ENCODE measurements at regions not wholly inside any gene's neighbourhood (a gene's known extent, or its start where the extent isn't known, plus 50 kb on each side); places are given as distances from the start of the nearest gene placed in this dataset.
"Not testable (repeated sequence)": the region's sequence is repeated elsewhere in the genome, so short reads cannot be mapped to it uniquely, and the experiment has no call there.

DNA sequence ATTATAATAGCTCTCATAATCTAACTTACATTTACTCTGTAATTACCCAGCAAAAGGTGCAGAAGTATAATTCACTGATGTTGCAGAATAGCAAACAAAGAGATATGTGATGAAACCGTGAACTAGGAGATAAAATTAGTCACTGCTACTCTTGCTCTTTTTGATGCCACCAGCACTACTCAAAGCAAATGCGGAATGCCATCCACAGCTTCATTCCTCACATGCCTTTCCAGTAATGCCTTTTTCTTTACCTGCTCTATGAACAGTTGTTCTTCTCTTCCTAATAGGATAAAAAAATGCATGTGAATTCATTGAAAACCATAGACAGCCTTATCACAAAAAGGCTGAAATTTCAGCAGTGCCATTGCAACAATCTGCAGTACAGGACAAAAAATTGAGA lies 1129.5 kb downstream of the DIAPH3 start:
- DNase-seq, result no peak
- TF ChIP-seq, protein P1, sequence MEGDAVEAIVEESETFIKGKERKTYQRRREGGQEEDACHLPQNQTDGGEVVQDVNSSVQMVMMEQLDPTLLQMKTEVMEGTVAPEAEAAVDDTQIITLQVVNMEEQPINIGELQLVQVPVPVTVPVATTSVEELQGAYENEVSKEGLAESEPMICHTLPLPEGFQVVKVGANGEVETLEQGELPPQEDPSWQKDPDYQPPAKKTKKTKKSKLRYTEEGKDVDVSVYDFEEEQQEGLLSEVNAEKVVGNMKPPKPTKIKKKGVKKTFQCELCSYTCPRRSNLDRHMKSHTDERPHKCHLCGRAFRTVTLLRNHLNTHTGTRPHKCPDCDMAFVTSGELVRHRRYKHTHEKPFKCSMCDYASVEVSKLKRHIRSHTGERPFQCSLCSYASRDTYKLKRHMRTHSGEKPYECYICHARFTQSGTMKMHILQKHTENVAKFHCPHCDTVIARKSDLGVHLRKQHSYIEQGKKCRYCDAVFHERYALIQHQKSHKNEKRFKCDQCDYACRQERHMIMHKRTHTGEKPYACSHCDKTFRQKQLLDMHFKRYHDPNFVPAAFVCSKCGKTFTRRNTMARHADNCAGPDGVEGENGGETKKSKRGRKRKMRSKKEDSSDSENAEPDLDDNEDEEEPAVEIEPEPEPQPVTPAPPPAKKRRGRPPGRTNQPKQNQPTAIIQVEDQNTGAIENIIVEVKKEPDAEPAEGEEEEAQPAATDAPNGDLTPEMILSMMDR (IDR thresholded peaks at IDR 0.05; ENCODE audit: low read depth, low read length), result no peak
- no peak overlapping the region for H3K27ac ChIP-seq
- no peaks in the 10 kb centered on the region for H3K36me3 ChIP-seq
- H3K27me3 ChIP-seq (ENCODE audit: insufficient read depth, low read depth, severe bottlenecking), result no peaks in the 10 kb centered on the region
- H3K4me3 ChIP-seq (ENCODE audit: low read depth, low read length), result no peak overlapping the region
- no peaks in the 10 kb centered on the region for H3K9me3 ChIP-seq (ENCODE audit: severe bottlenecking)

GRCh38 chr13:59038824-59039223 lies 1124.9 kb downstream of the DIAPH3 start:
- Histone ChIP-seq H3K4me3 (ENCODE audit: low read depth, low read length) (no peak overlapping the region), H3K27me3 (ENCODE audit: insufficient read depth, low read depth, severe bottlenecking) (no peaks in the 10 kb centered on the region), H3K27ac (no peak overlapping the region), H3K36me3 (no peaks in the 10 kb centered on the region), H3K9me3 (ENCODE audit: severe bottlenecking) (no peaks in the 10 kb centered on the region)
- TF ChIP-seq, protein P1 (IDR thresholded peaks at IDR 0.05; ENCODE audit: low read depth, low read length), result no peak
- no peak for DNase-seq

DNA sequence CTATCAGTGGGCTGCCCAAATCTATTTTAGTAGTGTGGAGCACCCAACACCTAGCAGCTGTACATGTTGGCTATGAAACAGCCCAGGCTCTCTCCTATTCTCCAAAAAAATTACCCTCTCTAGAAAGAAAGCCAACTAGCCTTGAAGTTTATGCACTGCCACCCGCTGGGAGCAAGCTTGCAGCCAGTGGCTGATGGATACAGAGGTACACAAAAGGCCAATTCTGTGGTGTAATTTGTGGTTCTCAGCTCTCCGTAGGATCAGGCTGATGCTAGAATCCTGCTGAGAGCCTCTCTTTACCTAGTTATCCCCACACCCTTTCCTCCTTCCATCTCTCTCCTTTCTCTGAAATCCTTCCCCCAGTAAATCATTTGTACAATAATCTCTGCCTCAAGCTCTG lies 1120.7 kb downstream of the DIAPH3 start:
- Histone ChIP-seq H3K4me3 (ENCODE audit: low read depth, low read length) (no peak overlapping the region), H3K27ac (no peak overlapping the region), H3K27me3 (ENCODE audit: insufficient read depth, low read depth, severe bottlenecking) (no peaks in the 10 kb centered on the region), H3K36me3 (no peaks in the 10 kb centered on the region), H3K9me3 (ENCODE audit: severe bottlenecking) (no peaks in the 10 kb centered on the region)
- TF ChIP-seq, protein P1 (IDR thresholded peaks at IDR 0.05; ENCODE audit: low read depth, low read length), result no peak
- no peak for DNase-seq

DNA sequence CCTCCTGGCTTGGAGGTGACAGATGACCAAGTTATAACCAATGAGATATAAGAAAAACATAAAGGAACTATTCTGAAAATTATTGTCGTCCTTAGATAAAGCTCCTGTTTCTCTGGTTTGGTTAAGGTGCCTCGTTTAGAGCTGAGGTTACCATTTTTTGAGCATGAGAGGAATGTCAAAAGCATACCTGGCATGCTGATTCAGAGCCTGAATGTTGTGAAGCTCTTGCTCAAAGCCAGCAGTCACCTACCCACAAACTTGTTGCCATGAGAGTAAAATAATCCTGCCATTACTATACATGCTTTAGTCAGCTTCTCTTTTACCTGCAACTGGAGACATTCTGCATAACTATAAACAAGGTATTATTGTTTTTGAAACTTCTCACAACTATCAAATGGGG lies 1116.2 kb downstream of the DIAPH3 start:
- H3K9me3 ChIP-seq (ENCODE audit: severe bottlenecking), result no peaks in the 10 kb centered on the region
- no peaks in the 10 kb centered on the region for H3K27me3 ChIP-seq (ENCODE audit: insufficient read depth, low read depth, severe bottlenecking)
- TF ChIP-seq, protein P1 (IDR thresholded peaks at IDR 0.05; ENCODE audit: low read depth, low read length), result no peak
- DNase-seq, result no peak
- no peaks in the 10 kb centered on the region for H3K36me3 ChIP-seq
- no peak overlapping the region for H3K27ac ChIP-seq
- H3K4me3 ChIP-seq (ENCODE audit: low read depth, low read length), result no peak overlapping the region

GRCh38 chr13:59061621-59062020 lies 1102.1 kb downstream of the DIAPH3 start:
- Histone ChIP-seq H3K4me3 (ENCODE audit: low read depth, low read length) (no peak overlapping the region), H3K36me3 (no peaks in the 10 kb centered on the region), H3K27ac (no peak overlapping the region), H3K27me3 (ENCODE audit: insufficient read depth, low read depth, severe bottlenecking) (no peaks in the 10 kb centered on the region), H3K9me3 (ENCODE audit: severe bottlenecking) (no peaks in the 10 kb centered on the region)
- TF ChIP-seq, protein P1 (IDR thresholded peaks at IDR 0.05; ENCODE audit: low read depth, low read length), result no peak
- DNase-seq, result no peak

DNA sequence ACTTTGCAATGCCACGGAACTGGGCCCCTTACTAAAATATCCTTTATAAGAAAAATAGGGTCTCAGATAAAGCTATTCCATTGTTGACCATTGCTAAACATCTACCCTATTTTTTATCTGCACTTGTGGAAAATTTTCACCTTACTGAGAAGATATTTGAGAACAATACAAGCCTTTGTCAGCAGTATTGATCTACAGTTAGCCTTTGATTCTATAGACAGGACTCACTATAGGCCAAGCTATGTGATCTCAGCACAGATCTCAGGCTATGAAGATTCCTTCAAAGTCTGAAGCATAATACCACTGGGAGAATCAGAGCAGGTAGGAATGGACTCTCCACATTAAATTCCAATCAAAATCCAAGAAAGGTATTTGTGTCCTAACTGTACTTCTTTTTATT lies 1099.7 kb downstream of the DIAPH3 start:
- no peaks in the 10 kb centered on the region for H3K9me3 ChIP-seq (ENCODE audit: severe bottlenecking)
- no peak overlapping the region for H3K4me3 ChIP-seq (ENCODE audit: low read depth, low read length)
- TF ChIP-seq, protein P1 (IDR thresholded peaks at IDR 0.05; ENCODE audit: low read depth, low read length), result no peak
- no peak for DNase-seq
- no peaks in the 10 kb centered on the region for H3K36me3 ChIP-seq
- no peak overlapping the region for H3K27ac ChIP-seq
- H3K27me3 ChIP-seq (ENCODE audit: insufficient read depth, low read depth, severe bottlenecking), result no peaks in the 10 kb centered on the region

- H3K27ac ChIP-seq; H3K4me3 ChIP-seq (ENCODE audit: low read depth, low read length); H3K9me3 ChIP-seq (ENCODE audit: severe bottlenecking); DNase-seq; H3K27me3 ChIP-seq (ENCODE audit: insufficient read depth, low read depth, severe bottlenecking); H3K36me3 ChIP-seq: not testable (repeated sequence)
These were observed 1087.3 kb downstream of the DIAPH3 start for GRCh38 chr13:59076386-59076785.

All from WERI-Rb-1 (cell line).